Trophoblast cell (in vitro differentiated cells and primary cell): ENCODE measurements at regions not wholly inside any gene's neighbourhood (a gene's known extent, or its start where the extent isn't known, plus 50 kb on each side); places are given as distances from the start of the nearest gene placed in this dataset.

Source experiments
- DNase-seq, 2 donors: peaks; one replicate each; pipeline ENCODE4 v3.0.0-alpha.2; 2016
- H2AFZ ChIP-seq: 2 replicates; pipeline ENCODE4 v1.6.1; 2013; ENCODE audit warnings: low read length, moderate library complexity, mild to moderate bottlenecking; ENCODE audit not compliant: insufficient read depth, poor library complexity
- H2AK5ac ChIP-seq: 2 replicates; pipeline ENCODE4 v1.6.1; 2013; ENCODE audit warnings: mild to moderate bottlenecking, low read length
- H2BK120ac ChIP-seq: 2 replicates; pipeline ENCODE4 v1.6.1; 2013; ENCODE audit warnings: low read length, mild to moderate bottlenecking, moderate library complexity; ENCODE audit not compliant: insufficient read depth, poor library complexity
- H2BK12ac ChIP-seq: 2 replicates; pipeline ENCODE4 v1.6.1; 2013; ENCODE audit warnings: mild to moderate bottlenecking, low read length, moderate library complexity
- H2BK5ac ChIP-seq: 2 replicates; pipeline ENCODE4 v1.6.1; 2013; ENCODE audit warnings: low read length, low read depth, moderate library complexity, mild to moderate bottlenecking; ENCODE audit not compliant: poor library complexity
- H3K14ac ChIP-seq: 2 replicates; pipeline ENCODE4 v1.6.1; 2013; ENCODE audit warnings: mild to moderate bottlenecking, low read length
- H3K18ac ChIP-seq: 2 replicates; pipeline ENCODE4 v1.6.1; 2013; ENCODE audit warnings: mild to moderate bottlenecking, low read length
- H3K23ac ChIP-seq: 2 replicates; pipeline ENCODE4 v1.6.1; 2013; ENCODE audit warnings: low read length
- H3K27ac ChIP-seq: 2 replicates; pipeline ENCODE4 v1.5.1; 2013; ENCODE audit warnings: low read depth, mild to moderate bottlenecking, inconsistent platforms, low read length, moderate library complexity
- H3K27me3 ChIP-seq: 2 replicates; pipeline ENCODE4 v1.6.1; 2013; ENCODE audit warnings: inconsistent platforms, mild to moderate bottlenecking, low read length, moderate library complexity; ENCODE audit not compliant: insufficient read depth
- H3K36me3 ChIP-seq, 2 experiments: 1 replicate in 1 of 2; 2 replicates in 1 of 2; pipeline ENCODE4 v1.6.1; 2013; ENCODE audit warnings: low read length in 2 of 2, mild to moderate bottlenecking in 2 of 2, moderate library complexity in 1 of 2; ENCODE audit not compliant: insufficient read depth in 2 of 2, control insufficient read depth in 1 of 2
- H3K4ac ChIP-seq: 2 replicates; pipeline ENCODE4 v1.6.1; 2013; ENCODE audit warnings: low read depth, mild to moderate bottlenecking, low read length, moderate library complexity
- H3K4me1 ChIP-seq, 2 experiments: 1 replicate in 1 of 2; 2 replicates in 1 of 2; pipeline ENCODE4 v1.6.1; 2013; ENCODE audit warnings: low read length in 2 of 2, mild to moderate bottlenecking in 2 of 2, moderate library complexity in 1 of 2; ENCODE audit not compliant: insufficient read depth in 2 of 2, control insufficient read depth in 1 of 2
- H3K4me2 ChIP-seq: 2 replicates; pipeline ENCODE4 v1.6.1; 2013; ENCODE audit warnings: inconsistent platforms, mild to moderate bottlenecking, low read length, moderate library complexity
- H3K4me3 ChIP-seq: 2 replicates; pipeline ENCODE4 v1.5.1; 2013; ENCODE audit warnings: mild to moderate bottlenecking, low read depth, low read length, inconsistent platforms
- H3K79me1 ChIP-seq: one replicate; pipeline ENCODE4 v1.6.1; 2013; ENCODE audit warnings: low read length
- H3K79me2 ChIP-seq: 2 replicates; pipeline ENCODE4 v1.6.1; 2013; ENCODE audit warnings: low read length, mild to moderate bottlenecking; ENCODE audit not compliant: control insufficient read depth, insufficient read depth, poor library complexity
- H3K9ac ChIP-seq: 2 replicates; pipeline ENCODE4 v1.6.1; 2013; ENCODE audit warnings: mild to moderate bottlenecking, low read length
- H3K9me3 ChIP-seq: 2 replicates; pipeline ENCODE4 v1.6.1; 2013; ENCODE audit warnings: low read depth, mild to moderate bottlenecking, control low read depth, inconsistent platforms, low read length; ENCODE audit not compliant: insufficient read depth
- H4K12ac ChIP-seq: 2 replicates; pipeline ENCODE4 v1.6.1; 2013; ENCODE audit warnings: low read depth, mild to moderate bottlenecking, low read length, moderate library complexity
- H4K8ac ChIP-seq: 2 replicates; pipeline ENCODE4 v1.6.1; 2013; ENCODE audit warnings: low read depth, mild to moderate bottlenecking, low read length, moderate library complexity
- H4K91ac ChIP-seq: one replicate; pipeline ENCODE4 v1.6.1; 2013; ENCODE audit warnings: low read depth, mild to moderate bottlenecking, low read length, moderate library complexity
- WGBS: extraction: QIAGEN DNeasy Blood & Tissue Kit; methylation state at CpG from one replicate; pipeline ENCODE4 v1.1.7; 2013; ENCODE audit warnings: missing lambda C conversion rate; ENCODE audit not compliant: insufficient read length, insufficient coverage; ENCODE audit errors: extremely low coverage; 5-methylcytosine and 5-hydroxymethylcytosine counted together

DNA sequence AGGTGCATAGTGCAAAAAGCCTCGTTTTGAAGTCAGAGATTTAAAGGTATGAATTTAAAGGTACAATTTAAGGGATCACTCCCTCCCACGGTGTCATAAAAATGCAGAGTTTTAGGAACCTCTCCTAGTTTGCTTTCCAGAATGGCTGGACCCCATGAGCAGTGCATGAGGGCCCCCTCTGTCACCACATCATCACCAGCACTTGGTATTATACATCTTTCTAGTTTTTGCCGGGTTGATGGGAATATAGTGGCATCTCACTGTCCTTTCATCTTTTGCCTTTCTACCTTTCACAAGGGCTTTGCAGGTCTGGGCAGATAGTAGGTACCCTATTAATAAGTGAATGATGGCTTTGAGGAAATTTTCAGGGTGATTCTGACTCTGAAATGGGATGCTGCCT, 103.6 kb upstream of the AGBL1 start:
- DNase-seq, result no peak
- H3K14ac ChIP-seq, result no peak overlapping the region
- H3K79me2 ChIP-seq, result no peaks in the 10 kb centered on the region
- no peaks in the 10 kb centered on the region for H3K9me3 ChIP-seq
- H3K27me3 ChIP-seq, result no peaks in the 10 kb centered on the region
- H3K9ac ChIP-seq, result no peak overlapping the region
- no CpG with 5 or more reads among the region's 3 CpGs for WGBS
- no peak overlapping the region for H3K23ac ChIP-seq
- no peak overlapping the region for H2BK5ac ChIP-seq
- no peaks in the 10 kb centered on the region for H3K4me1 ChIP-seq
- no peak overlapping the region for H2BK12ac ChIP-seq
- H2BK120ac ChIP-seq, result no peak overlapping the region
- no peak overlapping the region for H3K27ac ChIP-seq
- no peak overlapping the region for H3K4ac ChIP-seq
- no peak overlapping the region for H4K91ac ChIP-seq
- no peak overlapping the region for H3K18ac ChIP-seq
- no peaks in the 10 kb centered on the region for H3K79me1 ChIP-seq
- H3K4me3 ChIP-seq, result no peak overlapping the region
- no peak overlapping the region for H2AK5ac ChIP-seq
- H3K36me3 ChIP-seq, result no peaks in the 10 kb centered on the region
- H4K8ac ChIP-seq, result no peak overlapping the region
- no peak overlapping the region for H4K12ac ChIP-seq
- no peak overlapping the region for H2AFZ ChIP-seq
- no peak overlapping the region for H3K4me2 ChIP-seq

DNA sequence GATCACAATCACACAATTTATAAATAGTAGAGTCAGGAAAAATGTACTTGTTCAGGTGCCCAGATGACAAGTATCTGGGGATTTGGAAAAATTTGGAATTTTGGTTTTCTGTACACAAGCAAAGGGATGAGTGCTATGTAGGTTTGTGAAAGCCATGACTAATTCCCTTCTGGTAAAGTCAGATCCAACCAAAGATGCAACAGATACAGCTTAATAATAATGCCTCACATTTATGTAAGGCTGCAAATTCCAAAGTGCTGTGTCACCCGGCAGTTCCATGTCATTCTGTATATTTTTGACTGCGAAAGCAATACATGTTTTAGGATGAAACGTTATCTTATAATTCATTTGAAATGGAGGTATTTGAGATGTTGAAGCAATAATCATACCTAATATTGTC, 102.7 kb upstream of the AGBL1 start:
- Histone ChIP-seq H3K9ac (no peak overlapping the region), H2BK120ac (no peak overlapping the region), H3K4me3 (no peak overlapping the region), H2AFZ (no peak overlapping the region), H4K12ac (no peak overlapping the region), H3K36me3 (no peaks in the 10 kb centered on the region), H4K91ac (no peak overlapping the region), H3K4me2 (no peak overlapping the region), H3K14ac (no peak overlapping the region), H2BK5ac (no peak overlapping the region), H3K4ac (no peak overlapping the region), H3K4me1 (no peaks in the 10 kb centered on the region), H2BK12ac (no peak overlapping the region), H2AK5ac (no peak overlapping the region), H3K18ac (no peak overlapping the region), H3K27me3 (no peaks in the 10 kb centered on the region), H3K23ac (no peak overlapping the region), H3K27ac (no peak overlapping the region), H3K79me1 (no peaks in the 10 kb centered on the region), H4K8ac (no peak overlapping the region), H3K79me2 (no peaks in the 10 kb centered on the region), H3K9me3 (no peaks in the 10 kb centered on the region)
- peak; percentile 69 to 89 for DNase-seq
- WGBS, result no CpG with 5 or more reads among the region's 3 CpGs

DNA sequence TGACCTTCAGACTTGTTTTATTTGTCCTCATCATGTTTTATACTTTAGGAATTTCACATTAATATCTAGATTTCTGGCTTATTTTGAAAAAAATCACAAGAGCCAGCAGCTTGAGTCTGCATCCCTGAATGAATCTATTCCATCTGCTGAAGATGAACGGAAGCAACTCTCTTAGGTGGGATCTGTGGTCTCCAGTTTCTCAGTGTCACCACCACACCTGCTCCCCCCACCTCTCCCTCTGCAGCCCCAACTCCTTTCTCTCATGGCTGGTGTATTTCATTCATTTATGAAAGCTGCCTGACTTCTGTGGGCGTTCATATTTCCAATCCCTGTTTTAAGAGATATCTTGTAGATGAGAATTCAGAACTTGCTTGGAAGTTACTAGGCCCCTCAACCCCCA, 102.1 kb upstream of the AGBL1 start:
- Histone ChIP-seq H3K4ac (no peak overlapping the region), H4K8ac (no peak overlapping the region), H4K12ac (no peak overlapping the region), H3K4me2 (no peak overlapping the region), H3K79me2 (no peaks in the 10 kb centered on the region), H2AFZ (no peak overlapping the region), H3K18ac (no peak overlapping the region), H2AK5ac (no peak overlapping the region), H3K14ac (no peak overlapping the region), H3K9ac (no peak overlapping the region), H3K23ac (no peak overlapping the region), H2BK12ac (no peak overlapping the region), H3K36me3 (no peaks in the 10 kb centered on the region), H3K9me3 (no peaks in the 10 kb centered on the region), H3K27ac (no peak overlapping the region), H2BK120ac (no peak overlapping the region), H2BK5ac (no peak overlapping the region), H3K27me3 (no peaks in the 10 kb centered on the region), H3K4me1 (no peaks in the 10 kb centered on the region), H3K79me1 (no peaks in the 10 kb centered on the region), H4K91ac (no peak overlapping the region), H3K4me3 (no peak overlapping the region)
- WGBS, result no CpG with 5 or more reads among the region's 2 CpGs
- DNase-seq, result no peak

DNA sequence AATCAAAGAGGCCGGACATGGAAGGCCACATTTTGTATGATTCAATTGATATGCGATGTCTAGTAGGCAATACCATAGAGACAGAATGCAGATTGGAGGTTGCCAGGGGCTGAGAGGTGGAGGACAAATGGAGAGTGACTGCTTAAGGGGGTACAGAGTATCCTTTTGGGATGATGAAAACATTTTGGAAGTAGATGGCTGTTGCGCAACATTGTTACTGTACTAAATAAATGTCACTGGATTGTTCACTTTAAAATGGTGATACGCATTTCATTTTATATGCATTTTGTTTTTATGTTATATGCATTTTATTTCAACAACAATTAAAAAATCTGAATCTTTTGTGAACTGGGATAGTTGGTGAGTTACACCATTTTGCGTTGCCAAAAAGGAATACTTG, 99.7 kb upstream of the AGBL1 start:
- Histone ChIP-seq H3K4me3 (no peak overlapping the region), H3K23ac (no peak overlapping the region), H3K4me2 (no peak overlapping the region), H4K8ac (no peak overlapping the region), H3K4me1 (no peaks in the 10 kb centered on the region), H3K79me2 (no peaks in the 10 kb centered on the region), H2AFZ (no peak overlapping the region), H2BK120ac (no peak overlapping the region), H3K27ac (no peak overlapping the region), H2BK12ac (no peak overlapping the region), H2AK5ac (no peak overlapping the region), H3K79me1 (no peaks in the 10 kb centered on the region), H3K36me3 (no peaks in the 10 kb centered on the region), H3K27me3 (no peaks in the 10 kb centered on the region), H3K18ac (no peak overlapping the region), H2BK5ac (no peak overlapping the region), H3K4ac (no peak overlapping the region), H4K91ac (no peak overlapping the region), H3K9ac (no peak overlapping the region), H3K14ac (no peak overlapping the region), H4K12ac (no peak overlapping the region), H3K9me3 (no peaks in the 10 kb centered on the region)
- no CpG with 5 or more reads among the region's 5 CpGs for WGBS
- no peak for DNase-seq
